ENCODE measurements at regions not wholly inside any gene's neighbourhood (a gene's known extent, or its start where the extent isn't known, plus 50 kb on each side); places are given as distances from the start of the nearest gene placed in this dataset.

- Histone ChIP-seq H3K27me3 (no peaks in the 10 kb centered on the region), H3K36me3 (no peaks in the 10 kb centered on the region), H3K4me1 (ENCODE audit: low read depth) (no peaks in the 10 kb centered on the region), H3K27ac (no peak overlapping the region), H3K4me3 (no peak overlapping the region), H3K9me3 (ENCODE audit: low read depth) (no peaks in the 10 kb centered on the region)
- TF ChIP-seq CTCF (IDR thresholded peaks at IDR 0.05; ENCODE audit: low read depth, low read length), result no peak
- DNase-seq (ENCODE audit: low read depth in 1 of 2, low spot score in 1 of 2), result no peak
These were observed 174.5 kb downstream of the FNDC1 start for GRCh38 chr6:159343709-159344108.

- no peaks in the 10 kb centered on the region for H3K9me3 ChIP-seq (ENCODE audit: low read depth)
These were observed 172.9 kb downstream of the FNDC1 start for GRCh38 chr6:159342146-159342545.

GRCh38 chr6:159334068-159334467 lies 164.9 kb downstream of the FNDC1 start:
- Histone ChIP-seq H3K4me1 (ENCODE audit: low read depth) (no peaks in the 10 kb centered on the region), H3K9me3 (ENCODE audit: low read depth) (peaks cover 2% of the 10 kb centered on the region)
- no peak for TF ChIP-seq CTCF (IDR thresholded peaks at IDR 0.05; ENCODE audit: low read depth, low read length)

More at GRCh38 chr6:159342146-159342545, 172.9 kb downstream of the FNDC1 start:
- Histone ChIP-seq H3K4me3 (no peak overlapping the region), H3K27me3 (no peaks in the 10 kb centered on the region), H3K4me1 (ENCODE audit: low read depth) (no peaks in the 10 kb centered on the region), H3K27ac (no peak overlapping the region), H3K36me3 (no peaks in the 10 kb centered on the region)
- no peak for DNase-seq (ENCODE audit: low read depth in 1 of 2, low spot score in 1 of 2)
- no peak for TF ChIP-seq CTCF (IDR thresholded peaks at IDR 0.05; ENCODE audit: low read depth, low read length)

GRCh38 chr6:159331451-159331850 lies 162.3 kb downstream of the FNDC1 start:
- peaks cover 2% of the 10 kb centered on the region for H3K9me3 ChIP-seq (ENCODE audit: low read depth)
- no peak overlapping the region for H3K4me3 ChIP-seq
- no peak for DNase-seq (ENCODE audit: low read depth in 1 of 2, low spot score in 1 of 2)
- no peaks in the 10 kb centered on the region for H3K27me3 ChIP-seq
- H3K27ac ChIP-seq, result no peak overlapping the region
- no peaks in the 10 kb centered on the region for H3K36me3 ChIP-seq
- no peaks in the 10 kb centered on the region for H3K4me1 ChIP-seq (ENCODE audit: low read depth)
- TF ChIP-seq CTCF (IDR thresholded peaks at IDR 0.05; ENCODE audit: low read depth, low read length), result no peak

More at GRCh38 chr6:159334068-159334467, 164.9 kb downstream of the FNDC1 start:
- no peak for DNase-seq (ENCODE audit: low read depth in 1 of 2, low spot score in 1 of 2)
- no peak overlapping the region for H3K27ac ChIP-seq
- H3K36me3 ChIP-seq, result no peaks in the 10 kb centered on the region
- no peak overlapping the region for H3K4me3 ChIP-seq
- no peaks in the 10 kb centered on the region for H3K27me3 ChIP-seq

GRCh38 chr6:159329081-159329480 lies 159.9 kb downstream of the FNDC1 start:
- TF ChIP-seq CTCF (IDR thresholded peaks at IDR 0.05; ENCODE audit: low read depth, low read length), result no peak
- Histone ChIP-seq H3K27me3 (no peaks in the 10 kb centered on the region), H3K9me3 (ENCODE audit: low read depth) (peaks cover 2% of the 10 kb centered on the region), H3K4me3 (no peak overlapping the region), H3K4me1 (ENCODE audit: low read depth) (no peaks in the 10 kb centered on the region), H3K27ac (no peak overlapping the region), H3K36me3 (no peaks in the 10 kb centered on the region)
- no peak for DNase-seq (ENCODE audit: low read depth in 1 of 2, low spot score in 1 of 2)

- peaks cover 2% of the 10 kb centered on the region for H3K9me3 ChIP-seq (ENCODE audit: low read depth)
- H3K4me1 ChIP-seq (ENCODE audit: low read depth), result no peaks in the 10 kb centered on the region
- no peaks in the 10 kb centered on the region for H3K36me3 ChIP-seq
- no peak for TF ChIP-seq CTCF (IDR thresholded peaks at IDR 0.05; ENCODE audit: low read depth, low read length)
- H3K4me3 ChIP-seq, result no peak overlapping the region
- DNase-seq (ENCODE audit: low read depth in 1 of 2, low spot score in 1 of 2), result no peak
- H3K27me3 ChIP-seq, result no peaks in the 10 kb centered on the region
- no peak overlapping the region for H3K27ac ChIP-seq
These were observed 158.9 kb downstream of the FNDC1 start for GRCh38 chr6:159328052-159328451.
